GM18861 (cell line): ENCODE measurements at regions not wholly inside any gene's neighbourhood (a gene's known extent, or its start where the extent isn't known, plus 50 kb on each side); places are given as distances from the start of the nearest gene placed in this dataset.

ENCODE experiments used
- ATAC-seq: cut with Tn5 transposase; IDR thresholded peaks from one replicate; pipeline ENCODE4 v1.9.1; 2021; ENCODE audit not compliant: unreplicated experiment

DNA sequence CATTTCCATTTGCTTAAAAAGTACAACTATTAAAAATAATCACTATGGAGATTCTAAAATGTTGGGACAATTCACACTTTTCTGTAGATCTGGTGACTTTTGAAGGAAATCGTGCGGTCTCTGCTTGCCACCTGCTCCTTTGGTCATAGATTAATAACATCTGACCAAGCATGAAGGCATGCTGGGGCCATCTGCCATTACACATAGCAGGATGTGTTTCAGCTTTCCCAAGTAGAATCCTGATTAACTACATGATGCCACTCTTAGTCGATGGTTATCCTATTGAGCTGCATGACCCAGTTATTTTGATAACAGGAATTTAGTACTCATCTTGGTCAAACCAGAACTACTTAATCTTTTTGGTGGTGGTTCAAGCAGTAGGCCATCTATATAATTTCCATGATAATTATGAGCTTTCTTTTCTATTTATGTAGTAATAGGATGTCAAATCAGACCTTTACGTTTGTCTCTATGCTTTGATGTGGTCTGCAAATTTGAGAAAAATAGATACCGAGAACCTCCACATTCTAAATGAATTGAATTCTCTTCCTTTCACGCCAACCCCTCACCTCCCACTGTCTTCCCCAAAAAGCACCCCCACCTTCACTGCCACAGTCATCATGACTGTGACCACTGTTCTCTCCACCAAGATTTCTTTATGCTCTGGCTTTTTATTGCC lies 158.1 kb downstream of the DIPK2A start:
- no peak for ATAC-seq

DNA sequence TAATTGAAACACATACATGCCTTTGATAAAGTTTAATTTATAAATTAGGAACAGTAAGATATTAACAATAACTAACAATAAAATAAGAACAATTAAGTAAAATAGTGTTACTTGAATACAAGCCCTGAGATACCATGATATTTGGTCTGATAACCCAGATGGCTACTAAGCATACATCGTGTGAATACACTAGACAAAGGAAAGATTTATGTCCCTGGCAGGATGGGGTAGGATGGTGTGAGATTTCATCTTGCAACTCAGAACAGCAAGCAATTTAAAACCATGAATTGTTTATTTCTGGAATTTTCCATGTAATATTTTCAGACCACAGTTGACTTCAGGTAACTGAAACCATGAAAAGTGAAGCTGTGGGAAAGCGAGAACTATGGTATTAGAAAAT lies 169.5 kb downstream of the DIPK2A start:
- no peak for ATAC-seq

DNA sequence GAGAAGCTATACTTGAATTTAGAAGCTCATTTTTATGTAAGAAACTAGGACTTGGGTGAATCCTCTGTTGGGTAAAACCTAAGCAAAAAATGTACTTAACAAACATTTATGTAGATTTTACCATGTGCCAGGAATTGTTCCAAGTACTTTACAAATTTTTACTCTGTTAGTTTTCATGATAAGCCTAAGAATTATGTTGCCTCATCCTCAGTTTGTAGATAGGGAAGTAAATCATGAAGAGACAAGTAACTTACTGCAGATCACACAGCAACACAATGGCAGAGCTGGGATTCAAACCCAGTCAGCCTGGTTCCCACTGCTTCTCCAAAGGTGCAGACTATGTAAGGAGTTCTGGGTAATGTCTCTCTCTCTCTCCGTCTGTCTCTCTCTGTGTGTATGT lies 169.9 kb downstream of the DIPK2A start:
- ATAC-seq: no peak

DNA sequence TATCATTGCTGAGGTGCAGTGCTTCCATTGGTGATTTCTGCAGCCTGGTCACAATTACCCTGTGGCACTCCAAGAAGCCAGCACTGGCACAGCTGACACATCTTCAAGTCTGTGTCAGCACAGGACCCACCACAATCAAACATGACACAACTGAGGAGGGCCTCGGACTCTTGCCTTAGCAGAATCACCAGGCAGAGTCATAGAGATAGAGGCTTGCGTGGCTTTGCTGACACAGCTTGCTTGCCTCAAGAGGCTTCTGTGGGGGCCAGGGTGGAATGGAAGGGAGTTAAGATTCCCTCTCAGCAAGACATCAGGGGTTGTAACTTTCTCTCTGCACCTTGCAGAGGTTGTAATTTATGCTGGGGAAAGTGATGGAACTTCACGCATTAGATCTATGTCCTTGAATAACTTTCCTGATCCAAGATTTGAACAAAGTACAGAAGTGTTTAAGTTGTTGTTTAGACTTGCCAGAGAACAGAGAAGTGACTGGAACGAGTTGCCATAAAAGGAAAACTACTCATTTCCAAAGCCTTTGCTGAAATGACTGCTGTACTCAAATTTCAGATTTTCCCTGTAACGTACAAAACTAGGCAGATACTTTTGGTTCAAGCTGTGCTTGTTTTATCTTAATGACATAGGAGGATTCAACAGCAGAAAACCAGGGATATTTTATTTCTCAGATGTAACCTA lies 170.7 kb downstream of the DIPK2A start:
- ATAC-seq: no peak

DNA sequence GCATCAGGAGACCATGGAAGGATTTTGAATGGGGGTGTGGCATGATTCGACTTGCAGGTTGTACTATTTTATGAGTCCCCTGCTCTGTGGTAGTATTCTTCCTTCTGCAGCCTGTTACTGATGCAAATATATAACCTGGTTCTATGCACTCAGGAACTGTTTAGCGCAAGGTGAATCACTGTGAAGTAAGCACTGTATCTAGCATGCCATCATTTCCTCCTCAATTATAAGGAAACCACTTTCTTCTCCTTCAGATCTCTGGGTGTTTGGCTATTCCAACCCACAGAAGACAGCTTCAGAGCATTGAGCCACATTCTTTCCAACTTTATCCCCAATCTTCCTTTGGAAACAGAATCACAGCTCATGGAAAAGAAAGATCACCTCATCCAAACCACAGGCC lies 176.7 kb downstream of the DIPK2A start:
- ATAC-seq: no peak

DNA sequence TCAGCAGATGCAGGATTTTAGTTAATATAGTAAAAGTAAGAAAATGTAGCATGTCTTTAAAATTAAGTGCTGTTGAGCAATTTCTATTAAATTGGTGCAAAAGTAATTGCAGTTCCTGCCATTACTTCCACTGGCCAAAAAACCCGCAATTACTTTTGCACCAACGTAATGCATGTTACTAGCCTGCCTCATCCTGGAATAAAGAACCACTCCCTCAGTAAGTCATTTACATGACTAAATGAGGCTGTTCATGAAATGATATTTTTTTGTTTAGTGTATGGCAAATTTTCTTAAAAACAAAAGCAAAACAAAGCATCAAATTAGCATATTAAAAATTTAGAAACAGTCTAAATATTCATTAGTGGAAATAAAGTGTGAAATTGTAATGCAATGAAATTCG lies 180.4 kb downstream of the DIPK2A start:
- no peak for ATAC-seq

DNA sequence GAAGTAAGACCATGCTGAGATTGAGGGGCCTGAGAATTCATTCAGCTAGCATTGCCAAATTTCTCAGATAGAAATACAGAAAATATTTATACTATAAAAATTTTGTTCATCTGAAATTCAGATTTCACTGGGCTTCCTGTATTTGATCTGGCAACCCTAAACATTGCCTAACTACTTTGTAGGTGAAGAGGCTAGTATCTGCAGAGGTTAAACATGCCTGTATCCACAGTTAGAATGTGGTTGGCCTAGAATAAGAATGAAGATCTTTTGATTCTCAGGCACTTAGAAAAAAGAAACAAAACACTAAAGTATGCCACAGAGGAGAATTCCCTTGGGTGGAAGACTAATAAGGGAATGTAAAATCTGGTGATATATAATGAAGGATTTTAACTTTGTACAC lies 189.0 kb downstream of the DIPK2A start:
- ATAC-seq: no peak

DNA sequence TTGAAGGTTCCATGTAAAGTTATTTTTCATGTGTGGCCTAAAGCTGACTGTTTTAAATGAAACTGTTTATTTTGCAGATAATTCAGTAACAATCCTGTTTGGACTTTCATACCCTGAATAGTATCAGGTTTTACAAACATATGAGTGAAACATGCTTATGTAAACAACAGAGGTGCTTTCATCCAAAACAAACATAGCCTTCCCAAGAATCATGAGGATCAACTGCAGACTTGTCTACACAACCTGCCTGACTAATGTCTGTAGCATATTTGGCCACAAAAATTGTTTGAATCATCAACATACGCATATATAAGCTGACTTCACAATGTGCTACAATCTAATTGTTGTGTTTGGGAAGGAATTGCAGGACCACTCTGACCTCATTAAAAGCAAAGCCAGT lies 190.4 kb downstream of the DIPK2A start:
- ATAC-seq: no peak

DNA sequence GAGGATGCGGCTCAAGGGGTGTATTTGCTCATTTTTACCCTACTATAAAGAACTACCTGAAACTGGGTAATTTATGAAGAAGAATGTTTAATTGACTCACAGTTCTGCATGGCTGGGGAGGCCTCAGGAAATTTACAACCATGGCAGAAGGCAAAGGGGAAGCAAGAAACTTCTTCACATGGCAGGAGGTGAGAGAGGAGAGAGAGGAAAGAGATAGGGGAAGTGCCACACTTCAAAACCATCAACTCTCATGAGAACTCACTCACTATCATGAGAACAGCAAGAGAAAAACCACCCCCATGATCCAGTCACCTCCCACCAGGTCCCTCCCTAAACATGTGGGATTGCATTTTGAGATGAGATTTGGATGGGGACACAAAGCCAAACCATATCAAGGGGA lies 192.7 kb downstream of the DIPK2A start:
- ATAC-seq: no peak

DNA sequence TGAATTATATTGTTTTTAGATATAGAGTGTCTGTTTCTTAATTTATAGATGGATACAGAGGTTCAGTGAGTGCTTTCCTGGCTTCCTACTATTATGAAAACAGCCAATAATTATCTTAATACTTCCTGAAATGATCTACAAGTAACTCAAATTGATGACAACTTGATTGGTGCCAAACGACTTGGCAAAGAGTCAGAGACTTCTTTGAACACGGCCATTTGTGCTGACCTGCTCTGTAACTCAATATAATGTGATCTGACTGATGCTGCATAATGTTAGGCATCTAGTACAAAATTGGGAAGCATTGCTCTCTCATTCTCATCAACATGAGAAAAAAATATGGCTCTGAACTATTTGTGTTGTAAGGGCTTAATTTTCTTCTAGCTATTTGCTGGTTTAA lies 193.9 kb downstream of the DIPK2A start:
- ATAC-seq: no peak

DNA sequence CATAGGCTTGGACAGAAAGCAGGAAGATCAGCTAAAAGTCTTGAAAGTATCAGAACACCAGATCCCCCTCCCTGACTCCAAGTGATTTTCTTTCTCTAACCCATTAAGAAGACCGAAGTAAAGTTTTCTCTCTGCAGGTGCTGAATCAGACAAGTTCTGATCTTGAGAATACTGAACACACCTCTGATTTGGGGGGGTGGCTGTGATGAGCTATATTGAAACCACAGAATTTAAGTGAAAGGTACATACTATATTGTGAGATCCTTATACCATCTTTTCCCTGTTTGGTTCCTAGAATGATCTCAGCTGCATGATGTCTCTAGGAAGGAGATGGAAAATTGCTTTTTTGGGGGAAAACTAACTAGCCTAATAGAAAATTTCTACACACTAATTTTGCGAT lies 196.0 kb downstream of the DIPK2A start:
- no peak for ATAC-seq

DNA sequence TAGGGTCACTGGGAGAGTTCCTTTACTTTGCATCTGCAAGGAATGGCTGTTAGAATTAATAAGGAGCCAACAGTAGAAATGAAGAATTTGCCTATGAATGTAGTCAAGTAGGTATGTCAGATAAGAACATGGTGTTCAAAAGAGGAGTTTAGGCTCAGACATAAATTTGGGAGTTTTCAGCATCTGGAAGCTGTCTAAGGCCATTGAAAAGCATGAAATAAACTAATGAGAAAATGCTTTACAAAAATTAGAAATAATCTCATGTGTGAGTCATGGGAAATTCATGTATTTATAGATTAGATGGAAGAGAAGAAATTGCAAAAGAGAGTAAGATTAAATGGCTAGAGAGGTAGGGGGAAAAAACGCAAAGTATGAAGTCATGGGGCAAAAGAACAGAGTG lies 201.9 kb downstream of the DIPK2A start:
- ATAC-seq: no peak

DNA sequence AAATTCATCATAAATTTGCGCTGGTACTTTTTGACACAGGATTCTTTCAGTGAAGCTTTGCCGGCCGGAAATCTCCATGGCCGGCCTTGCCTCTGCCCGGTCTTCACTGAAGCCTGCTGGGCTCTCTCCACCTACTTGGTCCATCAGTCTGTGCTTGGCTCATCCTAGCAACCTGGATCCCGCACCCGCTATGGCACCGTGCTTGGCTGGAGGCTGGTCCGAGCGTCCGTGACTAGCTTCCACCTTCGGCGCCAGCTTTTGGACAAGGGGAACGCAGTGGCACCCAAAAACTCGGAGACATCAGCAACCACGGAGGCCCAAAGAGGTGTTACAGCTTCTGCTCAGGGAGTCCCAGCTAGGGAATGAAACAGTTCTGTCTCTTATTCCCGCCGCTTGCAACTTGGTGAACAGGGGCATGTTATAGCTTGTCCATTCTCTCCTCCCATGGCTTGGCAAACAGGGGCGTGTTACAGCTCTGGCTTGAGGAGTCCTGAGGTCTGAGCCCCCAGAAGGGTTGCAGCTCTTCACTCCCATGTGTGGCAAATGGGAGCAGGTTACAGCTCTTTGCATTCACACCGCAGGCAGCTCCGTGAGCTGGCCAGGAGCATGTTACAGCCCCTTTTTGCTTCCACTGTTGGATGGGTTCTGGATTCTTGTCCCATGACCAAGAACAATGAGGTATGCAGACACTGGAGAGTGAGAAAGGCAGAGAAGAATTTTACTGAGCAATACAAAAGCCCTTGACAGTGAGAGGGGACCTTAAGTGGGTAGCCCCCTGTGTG lies 204.2 kb downstream of the DIPK2A start:
- no peak for ATAC-seq

DNA sequence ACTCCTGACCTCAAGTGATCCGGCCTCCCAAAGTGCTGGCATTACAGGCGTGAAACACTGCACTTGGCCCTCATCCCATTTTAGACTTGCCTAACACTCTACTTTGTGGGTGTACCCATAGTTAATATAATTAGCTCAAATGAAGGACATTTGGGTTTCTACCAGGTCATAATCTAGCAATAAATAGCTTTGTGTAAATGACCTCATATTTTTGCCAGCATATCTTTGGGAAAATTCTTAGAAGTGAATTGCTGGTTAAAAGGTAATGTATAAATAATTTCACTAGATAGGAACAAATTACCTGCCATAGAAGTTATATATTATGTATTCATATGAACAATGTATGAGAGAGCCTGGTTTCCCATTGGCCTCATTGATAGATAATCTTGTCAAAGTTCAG lies 206.0 kb downstream of the DIPK2A start:
- no peak for ATAC-seq

DNA sequence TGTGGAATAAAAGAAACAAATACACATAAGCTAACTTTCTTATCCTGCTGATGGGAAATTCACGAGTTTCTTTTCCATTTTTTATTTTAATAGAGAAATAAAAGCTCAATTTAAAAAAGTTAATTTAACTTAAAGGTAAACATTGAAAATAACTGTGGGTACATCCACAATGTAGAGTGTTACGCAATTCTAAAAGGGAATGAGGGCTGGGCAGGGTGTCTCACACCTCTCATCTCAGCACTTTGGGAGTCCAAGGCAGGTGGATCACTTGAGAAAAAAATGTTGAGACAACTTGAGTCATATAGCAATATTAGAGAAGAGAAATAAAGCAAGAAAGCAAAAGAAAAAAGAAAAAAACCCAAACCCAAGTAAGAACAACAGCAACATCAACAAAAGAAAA lies 207.0 kb downstream of the DIPK2A start:
- no peak for ATAC-seq

DNA sequence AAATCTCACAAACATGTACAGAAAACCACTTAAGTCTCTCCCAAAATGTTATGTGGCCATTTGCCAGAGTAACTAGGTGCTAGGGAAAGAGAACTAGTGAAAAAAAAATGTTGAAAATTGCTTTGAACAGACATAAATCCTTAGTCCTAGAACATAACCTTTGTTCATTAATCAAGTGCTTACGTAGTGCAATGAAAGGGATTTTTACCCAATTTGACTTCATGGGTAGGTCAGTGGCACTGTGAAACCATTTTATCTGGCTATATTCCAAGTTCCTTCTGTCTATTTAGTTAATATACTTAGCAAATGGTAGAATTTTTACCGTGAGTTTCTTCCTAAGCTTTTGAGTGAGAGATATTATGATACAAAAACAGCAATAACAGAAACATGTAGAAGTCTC lies 209.4 kb downstream of the DIPK2A start:
- no peak for ATAC-seq

DNA sequence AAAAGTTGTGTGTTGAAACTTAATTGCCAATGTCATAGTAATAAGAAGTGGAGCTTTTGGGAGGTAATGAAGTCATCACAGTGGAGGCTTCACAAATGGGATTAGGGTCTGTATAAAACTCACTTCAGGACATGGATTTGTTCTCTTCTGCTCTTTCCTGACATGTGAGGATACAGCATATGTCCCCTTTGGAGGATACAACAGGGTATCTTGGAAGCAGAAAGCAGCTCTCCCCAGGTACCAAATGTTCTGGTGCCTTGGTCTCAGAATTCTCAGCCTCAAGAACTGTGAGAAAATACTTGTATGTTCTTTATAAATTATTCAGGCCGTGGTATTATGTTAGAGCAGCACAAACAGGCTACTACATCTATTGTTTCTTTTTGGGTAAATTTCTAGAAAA lies 210.9 kb downstream of the DIPK2A start:
- ATAC-seq: no peak

DNA sequence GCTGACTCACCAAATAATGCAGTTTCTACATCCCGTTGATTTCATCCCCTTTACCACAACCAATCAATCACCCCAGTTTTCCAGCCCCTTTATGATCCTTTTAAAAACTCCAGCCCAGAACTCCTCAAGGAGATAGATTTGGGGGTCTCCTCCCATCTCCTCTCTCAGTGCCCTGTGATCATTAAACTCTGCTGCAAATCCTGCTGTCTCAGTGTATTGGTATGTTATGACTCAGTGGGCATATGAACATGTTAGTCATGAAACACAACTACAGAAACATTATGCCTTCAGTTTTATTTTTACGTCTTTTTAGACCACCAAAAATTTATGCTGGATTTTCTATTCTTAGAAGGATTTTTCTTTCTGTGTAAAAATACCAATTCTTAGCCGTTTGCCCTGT lies 213.7 kb downstream of the DIPK2A start:
- ATAC-seq: no peak

DNA sequence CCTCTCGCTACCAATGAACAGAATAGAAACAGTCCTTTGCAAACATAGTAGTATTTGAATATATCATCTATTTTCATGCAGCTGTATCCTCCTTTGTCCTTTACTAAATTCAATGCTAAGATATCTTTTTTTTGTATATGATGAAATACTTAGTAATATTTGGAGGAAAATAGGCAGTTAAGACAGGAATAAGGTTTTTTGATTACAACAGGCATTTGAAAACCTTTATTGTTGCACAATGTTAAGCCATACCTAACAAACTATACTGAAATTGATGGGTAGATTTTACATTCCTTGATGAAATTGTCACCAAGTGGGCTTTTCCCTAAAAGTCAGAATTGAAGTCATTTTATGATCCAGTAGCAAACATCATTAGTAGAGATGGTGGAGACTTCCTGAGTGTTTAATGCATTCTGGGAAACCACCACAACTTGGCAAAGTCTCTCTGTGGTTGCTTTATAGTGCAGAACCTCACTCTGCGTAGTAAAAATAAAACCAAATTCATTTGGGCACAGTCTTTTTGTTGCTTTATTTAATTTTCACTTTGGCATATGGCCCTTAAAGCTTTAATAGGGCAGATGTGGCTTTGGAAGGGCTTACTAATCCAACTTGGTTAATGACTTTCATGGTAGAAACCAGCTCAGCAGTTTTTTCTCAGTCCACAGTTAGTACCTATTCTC lies 216.0 kb downstream of the DIPK2A start:
- no peak for ATAC-seq

DNA sequence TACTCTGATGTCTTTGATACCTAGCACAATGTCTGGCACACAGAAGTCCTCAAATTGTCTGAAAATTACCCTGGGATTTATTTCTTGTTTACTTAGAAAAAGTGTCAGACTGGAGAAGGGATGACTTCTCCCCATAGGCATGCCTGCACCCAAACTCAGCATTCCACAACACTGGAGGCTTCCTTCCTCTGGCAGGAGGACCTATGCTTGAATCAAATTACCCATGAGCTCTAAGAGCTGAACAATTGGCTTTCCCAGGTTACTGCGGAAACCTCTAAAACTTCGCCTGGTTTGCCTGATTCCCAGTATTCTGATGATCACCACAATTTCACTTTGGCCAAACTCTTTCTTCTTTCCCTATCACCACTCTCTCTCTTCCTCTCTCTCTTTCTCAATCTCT lies 217.4 kb downstream of the DIPK2A start:
- ATAC-seq: no peak

DNA sequence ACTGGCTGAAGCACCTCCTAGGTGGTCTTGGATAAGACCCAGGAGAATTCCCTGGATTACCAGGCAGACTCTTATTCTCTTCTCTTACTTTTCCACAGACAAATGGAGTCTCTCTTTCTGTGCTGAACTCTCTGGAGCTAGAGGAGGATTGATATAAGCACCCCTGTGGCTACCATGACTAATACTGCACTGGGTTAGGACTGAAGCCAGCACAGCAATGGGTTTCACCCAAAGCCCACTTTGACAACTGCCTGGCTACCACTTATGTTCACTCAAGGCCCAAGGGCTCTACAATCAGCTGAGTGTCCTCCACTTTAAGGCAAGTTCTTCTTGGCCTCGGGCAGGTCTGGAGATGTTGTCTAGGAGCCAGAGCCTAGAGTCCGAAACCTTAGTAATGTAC lies 225.5 kb downstream of the DIPK2A start:
- ATAC-seq: no peak

DNA sequence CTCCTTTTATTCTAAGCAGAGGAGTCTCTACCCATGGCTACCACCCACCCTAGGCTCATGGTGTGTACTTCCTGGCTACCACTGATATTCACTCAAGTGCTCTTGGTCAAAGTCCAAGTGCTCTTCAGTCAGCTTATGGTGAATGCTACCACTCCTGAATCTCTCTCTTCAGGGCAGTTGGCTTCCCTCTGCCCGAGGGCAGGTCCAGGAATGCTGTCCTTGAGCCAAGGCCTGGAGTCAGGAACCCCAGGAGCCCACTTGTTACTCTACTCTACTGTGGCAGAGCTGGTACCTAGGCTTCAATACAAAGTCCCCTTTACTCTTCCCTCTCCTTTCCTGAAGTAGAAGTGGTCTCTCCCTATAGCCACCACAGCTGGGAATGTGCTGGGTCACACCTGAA lies 226.0 kb downstream of the DIPK2A start:
- ATAC-seq: no peak
